ENCODE measurements at regions not wholly inside any gene's neighbourhood (a gene's known extent, or its start where the extent isn't known, plus 50 kb on each side); places are given as distances from the start of the nearest gene placed in this dataset.

- DNase-seq (ENCODE audit: low read depth, low spot score) = no peak
- ChIA-PET POLR2A (no interaction called here), CTCF (no interaction called here)
- intact Hi-C loops (cut with micrococcal nuclease; ENCODE audit: unreplicated experiment) (no loop called here), in situ Hi-C loops (cut with HindIII; ENCODE audit: low pct_unique_long_range_greater_than_20kb, low sequenced_read_pairs) (no loop called here)
- TF ChIP-seq POLR2AphosphoS5 (IDR thresholded peaks at IDR 0.05; ENCODE audit: low read depth, low read length) (no peak), REST (IDR thresholded peaks at IDR 0.05; ENCODE audit: insufficient read depth in 1 of 2, low read depth in 2 of 2, low read length in 1 of 2) (no peak), SIN3A (IDR thresholded peaks at IDR 0.05; ENCODE audit: borderline replicate concordance, insufficient read depth, low read depth, low read length) (no peak), TCF7L2 (IDR thresholded peaks at IDR 0.05; ENCODE audit: low read depth, low read length) (no peak)
- TF ChIP-seq, protein P1, sequence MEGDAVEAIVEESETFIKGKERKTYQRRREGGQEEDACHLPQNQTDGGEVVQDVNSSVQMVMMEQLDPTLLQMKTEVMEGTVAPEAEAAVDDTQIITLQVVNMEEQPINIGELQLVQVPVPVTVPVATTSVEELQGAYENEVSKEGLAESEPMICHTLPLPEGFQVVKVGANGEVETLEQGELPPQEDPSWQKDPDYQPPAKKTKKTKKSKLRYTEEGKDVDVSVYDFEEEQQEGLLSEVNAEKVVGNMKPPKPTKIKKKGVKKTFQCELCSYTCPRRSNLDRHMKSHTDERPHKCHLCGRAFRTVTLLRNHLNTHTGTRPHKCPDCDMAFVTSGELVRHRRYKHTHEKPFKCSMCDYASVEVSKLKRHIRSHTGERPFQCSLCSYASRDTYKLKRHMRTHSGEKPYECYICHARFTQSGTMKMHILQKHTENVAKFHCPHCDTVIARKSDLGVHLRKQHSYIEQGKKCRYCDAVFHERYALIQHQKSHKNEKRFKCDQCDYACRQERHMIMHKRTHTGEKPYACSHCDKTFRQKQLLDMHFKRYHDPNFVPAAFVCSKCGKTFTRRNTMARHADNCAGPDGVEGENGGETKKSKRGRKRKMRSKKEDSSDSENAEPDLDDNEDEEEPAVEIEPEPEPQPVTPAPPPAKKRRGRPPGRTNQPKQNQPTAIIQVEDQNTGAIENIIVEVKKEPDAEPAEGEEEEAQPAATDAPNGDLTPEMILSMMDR (IDR thresholded peaks at IDR 0.05) = no peak
- no peak overlapping the region for H3K27ac ChIP-seq (ENCODE audit: low read length)
- no TSS peak for BruUV-seq (replicated peaks)
- no peak for ATAC-seq
- no peaks in the 10 kb centered on the region for H3K36me3 ChIP-seq (ENCODE audit: control insufficient read depth, insufficient read depth, low read length)
- H3K9me3 ChIP-seq (ENCODE audit: control insufficient read depth, insufficient read depth, low read depth, low read length) = no peaks in the 10 kb centered on the region
- H3K4me1 ChIP-seq (ENCODE audit: control insufficient read depth, insufficient read depth, low read length) = no peaks in the 10 kb centered on the region
- H3K27me3 ChIP-seq (ENCODE audit: control insufficient read depth, insufficient read depth, low read length) = no peaks in the 10 kb centered on the region
- H3K4me3 ChIP-seq (ENCODE audit: low read depth in 2 of 2, low read length in 2 of 2) = no peak overlapping the region
These were observed 109.7 kb downstream of the BDH1 start for GRCh38 chr3:197445896-197446699.

- H3K4me1 ChIP-seq (ENCODE audit: control insufficient read depth, insufficient read depth, low read length) = no peaks in the 10 kb centered on the region
- ChIA-PET POLR2A (no interaction called here), CTCF (interaction anchor here (0.5 kb wide), 1 partner anchor 168 kb away, joined by 6 read pairs; no protein-coding TSS in a partner anchor)
- ATAC-seq (no peak), DNase-seq (ENCODE audit: low read depth, low spot score) (no peak)
- no peak for TF ChIP-seq POLR2AphosphoS5 (IDR thresholded peaks at IDR 0.05; ENCODE audit: low read depth, low read length)
- TF ChIP-seq TCF7L2 (IDR thresholded peaks at IDR 0.05; ENCODE audit: low read depth, low read length) = no peak
- no peak for TF ChIP-seq SIN3A (IDR thresholded peaks at IDR 0.05; ENCODE audit: borderline replicate concordance, insufficient read depth, low read depth, low read length)
- TF ChIP-seq, protein P1 (IDR thresholded peaks at IDR 0.05) = no peak
- H3K27me3 ChIP-seq (ENCODE audit: control insufficient read depth, insufficient read depth, low read length) = no peaks in the 10 kb centered on the region
- H3K9me3 ChIP-seq (ENCODE audit: control insufficient read depth, insufficient read depth, low read depth, low read length) = no peaks in the 10 kb centered on the region
- no peak overlapping the region for H3K27ac ChIP-seq (ENCODE audit: low read length)
- intact Hi-C loops (cut with micrococcal nuclease; ENCODE audit: unreplicated experiment) (no loop called here), in situ Hi-C loops (cut with HindIII; ENCODE audit: low pct_unique_long_range_greater_than_20kb, low sequenced_read_pairs) (no loop called here)
- no TSS peak for BruUV-seq (replicated peaks)
- no peaks in the 10 kb centered on the region for H3K36me3 ChIP-seq (ENCODE audit: control insufficient read depth, insufficient read depth, low read length)
- H3K4me3 ChIP-seq (ENCODE audit: low read depth in 2 of 2, low read length in 2 of 2) = no peak overlapping the region
These were observed 110.9 kb downstream of the BDH1 start for GRCh38 chr3:197444793-197445379.

Data from Panc1 (cell line).